ENCODE measurements at regions not wholly inside any gene's neighbourhood (a gene's known extent, or its start where the extent isn't known, plus 50 kb on each side); places are given as distances from the start of the nearest gene placed in this dataset.

DNA sequence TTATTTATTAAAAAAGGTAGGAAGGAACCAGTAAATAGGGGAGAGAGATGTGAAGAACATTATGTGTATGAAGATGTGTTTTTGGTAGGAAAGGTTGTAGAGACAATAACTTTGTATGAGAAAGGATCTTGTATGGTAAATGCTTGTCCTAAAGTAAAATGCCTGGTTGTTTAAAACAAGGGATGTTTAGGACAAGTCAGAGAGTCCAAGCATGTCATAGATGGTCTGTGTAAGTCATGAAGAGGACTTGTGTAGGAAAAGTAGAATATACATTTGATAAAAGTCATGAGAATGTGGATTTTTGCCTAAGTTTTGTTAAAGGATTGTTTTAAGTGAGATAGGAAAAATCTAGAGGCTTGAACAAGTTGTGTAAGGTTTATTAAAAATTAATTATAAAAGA lies 325.1 kb downstream of the CDH26 start (continued):
- TF ChIP-seq RAD21 (IDR thresholded peaks at IDR 0.05 in 1 of 2, conservative IDR thresholded peaks at IDR 0.05 in 1 of 2; ENCODE audit: low read depth in 2 of 2, low read length in 2 of 2) (no peak), GTF2F1 (IDR thresholded peaks at IDR 0.05; ENCODE audit: borderline replicate concordance, low read depth, low read length) (no peak), CREB1 (IDR thresholded peaks at IDR 0.05) (no peak), SIN3A (conservative IDR thresholded peaks at IDR 0.05 in 1 of 2, IDR thresholded peaks at IDR 0.05 in 1 of 2; ENCODE audit: low read depth in 1 of 2, low read length in 2 of 2) (no peak)
- TF ChIP-seq, protein P1, sequence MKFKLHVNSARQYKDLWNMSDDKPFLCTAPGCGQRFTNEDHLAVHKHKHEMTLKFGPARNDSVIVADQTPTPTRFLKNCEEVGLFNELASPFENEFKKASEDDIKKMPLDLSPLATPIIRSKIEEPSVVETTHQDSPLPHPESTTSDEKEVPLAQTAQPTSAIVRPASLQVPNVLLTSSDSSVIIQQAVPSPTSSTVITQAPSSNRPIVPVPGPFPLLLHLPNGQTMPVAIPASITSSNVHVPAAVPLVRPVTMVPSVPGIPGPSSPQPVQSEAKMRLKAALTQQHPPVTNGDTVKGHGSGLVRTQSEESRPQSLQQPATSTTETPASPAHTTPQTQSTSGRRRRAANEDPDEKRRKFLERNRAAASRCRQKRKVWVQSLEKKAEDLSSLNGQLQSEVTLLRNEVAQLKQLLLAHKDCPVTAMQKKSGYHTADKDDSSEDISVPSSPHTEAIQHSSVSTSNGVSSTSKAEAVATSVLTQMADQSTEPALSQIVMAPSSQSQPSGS (IDR thresholded peaks at IDR 0.05; ENCODE audit: low read length) = no peak

Data from H1 (cell line).